ENCODE measurements at regions not wholly inside any gene's neighbourhood (a gene's known extent, or its start where the extent isn't known, plus 50 kb on each side); places are given as distances from the start of the nearest gene placed in this dataset.

DNA sequence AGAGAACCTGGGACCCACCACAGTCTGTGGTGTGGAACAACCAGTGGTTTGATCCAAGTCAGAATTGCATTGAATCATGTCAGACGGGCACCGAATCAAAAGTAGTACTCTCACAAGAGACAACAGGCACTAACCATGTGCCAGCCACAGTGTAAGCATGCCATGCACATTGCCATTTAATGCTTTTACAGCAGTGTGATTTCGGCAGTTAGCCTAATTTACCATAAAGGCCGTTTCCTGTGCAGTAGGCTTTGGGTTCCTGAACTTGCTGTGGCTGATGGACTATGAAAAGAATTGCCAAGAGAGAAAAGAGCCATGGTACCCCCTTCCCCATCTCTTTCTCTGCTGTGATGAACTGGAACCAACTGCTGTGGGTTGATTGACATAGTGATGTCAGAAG, 540.6 kb downstream of the EBF1 start:
- Histone ChIP-seq H3K36me3 (ENCODE audit: control insufficient read depth in 2 of 2, extremely low read depth in 1 of 2, insufficient read depth in 2 of 2, low read length in 2 of 2) (no peaks in the 10 kb centered on the region), H2AFZ (ENCODE audit: control insufficient read depth, low read length) (no peak overlapping the region), H3K27me3 (ENCODE audit: control insufficient read depth, extremely low read depth, insufficient read depth, low read length) (no peaks in the 10 kb centered on the region), H3K9ac (ENCODE audit: control insufficient read depth, extremely low read depth, insufficient read depth, low read length) (no peak overlapping the region), H3K27ac (ENCODE audit: control insufficient read depth, insufficient read depth, low read length) (no peak overlapping the region), H3K4me2 (ENCODE audit: control insufficient read depth, extremely low read depth, insufficient read depth, low read depth, low read length) (no peak overlapping the region), H3K79me2 (ENCODE audit: control insufficient read depth, insufficient read depth, low read length) (no peaks in the 10 kb centered on the region), H3K9me3 (ENCODE audit: control insufficient read depth, low read depth, low read length) (no peaks in the 10 kb centered on the region), H3K4me3 (ENCODE audit: control insufficient read depth in 2 of 3, extremely low read depth in 1 of 3, insufficient read depth in 2 of 3, low read depth in 1 of 3, low read length in 3 of 3) (no peak overlapping the region), H4K20me1 (ENCODE audit: control insufficient read depth, extremely low read depth, insufficient read depth, low read length) (no peaks in the 10 kb centered on the region), H3K9me1 (ENCODE audit: control insufficient read depth, extremely low read depth, insufficient read depth, low read length) (no peaks in the 10 kb centered on the region), H3K4me1 (ENCODE audit: control insufficient read depth, extremely low read depth, insufficient read depth, low read length) (no peaks in the 10 kb centered on the region)
- FAIRE-seq (no peak), DNase-seq (ENCODE audit: low read depth, low spot score) (no peak)
- TF ChIP-seq, protein P1, sequence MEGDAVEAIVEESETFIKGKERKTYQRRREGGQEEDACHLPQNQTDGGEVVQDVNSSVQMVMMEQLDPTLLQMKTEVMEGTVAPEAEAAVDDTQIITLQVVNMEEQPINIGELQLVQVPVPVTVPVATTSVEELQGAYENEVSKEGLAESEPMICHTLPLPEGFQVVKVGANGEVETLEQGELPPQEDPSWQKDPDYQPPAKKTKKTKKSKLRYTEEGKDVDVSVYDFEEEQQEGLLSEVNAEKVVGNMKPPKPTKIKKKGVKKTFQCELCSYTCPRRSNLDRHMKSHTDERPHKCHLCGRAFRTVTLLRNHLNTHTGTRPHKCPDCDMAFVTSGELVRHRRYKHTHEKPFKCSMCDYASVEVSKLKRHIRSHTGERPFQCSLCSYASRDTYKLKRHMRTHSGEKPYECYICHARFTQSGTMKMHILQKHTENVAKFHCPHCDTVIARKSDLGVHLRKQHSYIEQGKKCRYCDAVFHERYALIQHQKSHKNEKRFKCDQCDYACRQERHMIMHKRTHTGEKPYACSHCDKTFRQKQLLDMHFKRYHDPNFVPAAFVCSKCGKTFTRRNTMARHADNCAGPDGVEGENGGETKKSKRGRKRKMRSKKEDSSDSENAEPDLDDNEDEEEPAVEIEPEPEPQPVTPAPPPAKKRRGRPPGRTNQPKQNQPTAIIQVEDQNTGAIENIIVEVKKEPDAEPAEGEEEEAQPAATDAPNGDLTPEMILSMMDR (optimal IDR thresholded peaks at IDR 0.05 in 1 of 3, IDR thresholded peaks at IDR 0.05 in 1 of 3, conservative IDR thresholded peaks at IDR 0.05 in 1 of 3; ENCODE audit: extremely low read depth in 1 of 3, insufficient read depth in 2 of 3, low read length in 3 of 3) = no peak
- no peak for TF ChIP-seq EZH2 (IDR thresholded peaks at IDR 0.05; ENCODE audit: low read length)
- dilution Hi-C loops (cut with MboI; ENCODE audit: extremely low pct_ligation_motif_present, low sequenced_read_pairs) = no loop called here

DNA sequence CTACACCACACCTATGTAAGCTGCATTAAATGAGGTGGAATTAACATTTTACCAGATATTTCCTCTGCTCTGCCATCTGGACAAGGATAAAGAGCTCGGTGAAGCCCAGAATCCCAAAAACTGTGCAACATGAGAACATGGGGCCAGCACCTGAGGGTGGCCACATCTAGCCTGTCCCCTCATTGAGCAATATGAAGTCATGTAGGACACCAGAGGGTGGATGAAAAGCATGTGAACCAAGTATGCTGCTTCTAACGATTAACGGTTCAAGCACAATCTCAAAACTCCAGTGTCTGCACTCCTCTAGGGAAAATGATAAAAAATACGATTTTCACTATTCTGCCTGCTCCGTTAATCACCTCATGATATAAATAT, 545.8 kb downstream of the EBF1 start:
- Histone ChIP-seq H3K79me2 (ENCODE audit: control insufficient read depth, insufficient read depth, low read length) (no peaks in the 10 kb centered on the region), H3K4me2 (ENCODE audit: control insufficient read depth, extremely low read depth, insufficient read depth, low read depth, low read length) (no peak overlapping the region), H3K4me3 (ENCODE audit: control insufficient read depth in 2 of 3, extremely low read depth in 1 of 3, insufficient read depth in 2 of 3, low read depth in 1 of 3, low read length in 3 of 3) (no peak overlapping the region), H3K9ac (ENCODE audit: control insufficient read depth, extremely low read depth, insufficient read depth, low read length) (no peak overlapping the region), H4K20me1 (ENCODE audit: control insufficient read depth, extremely low read depth, insufficient read depth, low read length) (no peaks in the 10 kb centered on the region), H3K36me3 (ENCODE audit: control insufficient read depth in 2 of 2, extremely low read depth in 1 of 2, insufficient read depth in 2 of 2, low read length in 2 of 2) (no peaks in the 10 kb centered on the region), H3K27me3 (ENCODE audit: control insufficient read depth, extremely low read depth, insufficient read depth, low read length) (no peaks in the 10 kb centered on the region), H2AFZ (ENCODE audit: control insufficient read depth, low read length) (no peak overlapping the region), H3K4me1 (ENCODE audit: control insufficient read depth, extremely low read depth, insufficient read depth, low read length) (no peaks in the 10 kb centered on the region), H3K9me1 (ENCODE audit: control insufficient read depth, extremely low read depth, insufficient read depth, low read length) (no peaks in the 10 kb centered on the region), H3K27ac (ENCODE audit: control insufficient read depth, insufficient read depth, low read length) (no peak overlapping the region), H3K9me3 (ENCODE audit: control insufficient read depth, low read depth, low read length) (no peaks in the 10 kb centered on the region)
- dilution Hi-C loops (cut with MboI; ENCODE audit: extremely low pct_ligation_motif_present, low sequenced_read_pairs) = no loop called here
- FAIRE-seq = no peak
- TF ChIP-seq EZH2 (IDR thresholded peaks at IDR 0.05; ENCODE audit: low read length) = no peak
- TF ChIP-seq, protein P1 (optimal IDR thresholded peaks at IDR 0.05 in 1 of 3, IDR thresholded peaks at IDR 0.05 in 1 of 3, conservative IDR thresholded peaks at IDR 0.05 in 1 of 3; ENCODE audit: extremely low read depth in 1 of 3, insufficient read depth in 2 of 3, low read length in 3 of 3) = no peak
- DNase-seq (ENCODE audit: low read depth, low spot score) = no peak

All from keratinocyte (primary cell).